Ovary (tissue), 7 donors: ENCODE measurements at regions not wholly inside any gene's neighbourhood (a gene's known extent, or its start where the extent isn't known, plus 50 kb on each side); places are given as distances from the start of the nearest gene placed in this dataset.

Experiments
- DNase-seq, 5 donors: peaks; one replicate each; pipeline ENCODE4 v3.0.0-alpha.2; 2019 to 2020
- H3K27ac ChIP-seq, 2 donors: fragments of 200-600 bp; one replicate each; pipeline versions ENCODE4 v1.5.1 to v1.8.0; 2019 to 2022
- H3K27me3 ChIP-seq: fragments of 200-600 bp; one replicate; pipeline ENCODE4 v1.8.0; 2022
- H3K36me3 ChIP-seq: fragments of 200-600 bp; sonication (generic); one replicate; pipeline ENCODE4 v1.5.1; 2019
- H3K4me1 ChIP-seq: one replicate; pipeline ENCODE4 v1.8.1; 2013; ENCODE audit warnings: mild to moderate bottlenecking, moderate library complexity; ENCODE audit not compliant: insufficient read depth
- H3K4me3 ChIP-seq: fragments of 200-600 bp; sonication (generic); one replicate; pipeline ENCODE4 v1.5.1; 2017
- H3K9me3 ChIP-seq, 2 donors: fragments of 200-600 bp in 1 of 2; sonication (generic) in 1 of 2; one replicate each; pipeline versions ENCODE4 v1.5.1 to v1.8.1; 2013 to 2019; ENCODE audit warnings: mild to moderate bottlenecking in 1 of 2, moderate library complexity in 1 of 2
- CTCF ChIP-seq, 3 donors: fragments of 450-650 bp in 2 of 3; fragments of 200-600 bp in 1 of 3; IDR thresholded peaks; one replicate each; pipeline versions ENCODE4 v1.5.1 to v1.8.0; 2016 to 2022; ENCODE audit warnings: antibody characterized with exemption in 3 of 3, mild to moderate bottlenecking in 1 of 3
- EP300 ChIP-seq: sonication (generic); formaldehyde crosslinking; IDR thresholded peaks from one replicate; pipeline ENCODE4 v1.6.1; 2017; ENCODE audit warnings: antibody characterized with exemption
- POLR2A ChIP-seq: fragments of 450-650 bp; IDR thresholded peaks from one replicate; pipeline ENCODE4 v1.6.1; 2017; ENCODE audit warnings: antibody characterized with exemption, mild to moderate bottlenecking, moderate library complexity
- WGBS, 3 donors: extraction: QIAGEN DNeasy Blood & Tissue Kit in 1 of 3; methylation state at CpG; one replicate each; pipeline versions ENCODE4 v1.1.5 to v1.1.7; 2013 to 2017; 5-methylcytosine and 5-hydroxymethylcytosine counted together
- intact Hi-C, 4 donors: fragments of 100-400 bp; cut with DNase I; formaldehyde crosslinking; loops; one replicate each; pipeline versions ENCODE4 v1.11.0 to v1.15.1; 2022 to 2023
- donor health status: DM: no; HTN: no; CAD: no; lungs with moderate emphysema.
- donor health status: DM: no; HTN: no; CAD: no.
- donor health status: Bipolar disorder and iron deficiency.
- donor health status: DM: no; HTN: no; CAD: no.
- donor health status: DM: yes; HTN: yes; CAD: no.

- 64 to 82% (median 75%) methylated on average over 3 of the region's 3 CpGs for WGBS, 3 donors
- Histone ChIP-seq H3K4me3 (no peak overlapping the region), H3K4me1 (no peaks in the 10 kb centered on the region), H3K9me3 (no peaks in the 10 kb centered on the region), H3K36me3 (no peaks in the 10 kb centered on the region), H3K27ac (no peak overlapping the region), H3K27me3 (no peaks in the 10 kb centered on the region)
- intact Hi-C loops: loop anchor here in 1 of 4 donors (10.0 kb wide), 1 partner anchor 400 kb away; no protein-coding TSS in a partner anchor
- no peak for DNase-seq
- TF ChIP-seq EP300: no peak
- no peak for TF ChIP-seq CTCF (IDR thresholded peaks at IDR 0.05)
- TF ChIP-seq POLR2A: no peak
Measured at GRCh38 chr6:110534731-110535492, 58.5 kb upstream of the SLC22A16 start.

GRCh38 chr6:110532431-110532830 lies 56.0 kb upstream of the SLC22A16 start:
- Histone ChIP-seq H3K9me3 (no peaks in the 10 kb centered on the region), H3K4me3 (no peak overlapping the region), H3K4me1 (no peaks in the 10 kb centered on the region), H3K36me3 (no peaks in the 10 kb centered on the region), H3K27me3 (no peaks in the 10 kb centered on the region), H3K27ac (no peak overlapping the region)
- TF ChIP-seq EP300 (no peak), CTCF (IDR thresholded peaks at IDR 0.05) (no peak), POLR2A (no peak)
- intact Hi-C loops: loop anchor here in 1 of 4 donors (10.0 kb wide), 1 partner anchor 402 kb away; no protein-coding TSS in a partner anchor
- WGBS, 3 donors: 30 to 48% (median 44%) methylated on average over 1 of the region's 1 CpG
- no peak for DNase-seq

GRCh38 chr6:110530671-110531070 lies 54.3 kb upstream of the SLC22A16 start:
- H3K36me3 ChIP-seq: no peaks in the 10 kb centered on the region
- no peaks in the 10 kb centered on the region for H3K4me1 ChIP-seq
- H3K27me3 ChIP-seq: no peaks in the 10 kb centered on the region
- no peaks in the 10 kb centered on the region for H3K9me3 ChIP-seq
- 86 to 92% (median 87%) methylated on average over 2 of the region's 2 CpGs for WGBS, 3 donors
- TF ChIP-seq POLR2A: no peak
- no peak for TF ChIP-seq EP300
- TF ChIP-seq CTCF (IDR thresholded peaks at IDR 0.05): no peak
- H3K4me3 ChIP-seq: no peak overlapping the region
- no peak for DNase-seq
- H3K27ac ChIP-seq: no peak overlapping the region
- intact Hi-C loops: loop anchor here in 1 of 4 donors (10.0 kb wide), 1 partner anchor 404 kb away; no protein-coding TSS in a partner anchor

GRCh38 chr6:110529907-110530306 lies 53.5 kb upstream of the SLC22A16 start:
- no peak overlapping the region for H3K4me3 ChIP-seq
- 62 to 73% (median 72%) methylated on average over 3 of the region's 3 CpGs for WGBS, 3 donors
- H3K36me3 ChIP-seq: no peaks in the 10 kb centered on the region
- DNase-seq: no peak
- H3K27ac ChIP-seq: no peak overlapping the region
- TF ChIP-seq EP300: no peak
- TF ChIP-seq POLR2A: no peak
- TF ChIP-seq CTCF (IDR thresholded peaks at IDR 0.05): no peak
- H3K9me3 ChIP-seq: no peaks in the 10 kb centered on the region
- no peaks in the 10 kb centered on the region for H3K4me1 ChIP-seq
- no peaks in the 10 kb centered on the region for H3K27me3 ChIP-seq
- intact Hi-C loops: loop anchor here (5.0 to 10.0 kb wide), 4 partner anchors 405 to 422 kb away; no protein-coding TSS in a partner anchor
